HS-27A (cell line): ENCODE measurements at regions not wholly inside any gene's neighbourhood (a gene's known extent, or its start where the extent isn't known, plus 50 kb on each side); places are given as distances from the start of the nearest gene placed in this dataset.
"Not testable (repeated sequence)": the region's sequence is repeated elsewhere in the genome, so short reads cannot be mapped to it uniquely, and the experiment has no call there.

Experiments
- DNase-seq: peaks from one replicate; pipeline ENCODE4 v3.0.0-alpha.2; 2012; ENCODE audit warnings: low read depth, missing footprints

- DNase-seq = no peak
Measured at GRCh38 chr4:72875545-72875944, 194.0 kb downstream of the COX18 start.

- DNase-seq = no peak
Measured at GRCh38 chr4:72875138-72875537, 194.4 kb downstream of the COX18 start.

GRCh38 chr4:72864898-72865297 lies 204.6 kb downstream of the COX18 start:
- no peak for DNase-seq

- DNase-seq = not testable (repeated sequence)
Measured at GRCh38 chr4:72864277-72864676, 205.2 kb downstream of the COX18 start.

GRCh38 chr4:72860766-72861165 lies 208.8 kb downstream of the COX18 start:
- peak; percentile 7 for DNase-seq

- DNase-seq = peak; percentile 63
Measured at GRCh38 chr4:72858328-72858727, 211.2 kb downstream of the COX18 start.

GRCh38 chr4:72857787-72858186 lies 211.7 kb downstream of the COX18 start:
- no peak for DNase-seq

GRCh38 chr4:72857216-72857615 lies 212.3 kb downstream of the COX18 start:
- no peak for DNase-seq

GRCh38 chr4:72846280-72847111 lies 223.0 kb downstream of the COX18 start:
- DNase-seq = no peak

GRCh38 chr4:72843466-72843865 lies 226.1 kb downstream of the COX18 start:
- peak; percentile 9 for DNase-seq

- no peak for DNase-seq
Measured at GRCh38 chr4:72842323-72842722, 227.2 kb downstream of the COX18 start.

GRCh38 chr4:72840166-72840565 lies 229.3 kb downstream of the COX18 start:
- DNase-seq = not testable (repeated sequence)

- no peak for DNase-seq
Measured at GRCh38 chr4:72828864-72829263, 240.7 kb downstream of the COX18 start.

GRCh38 chr4:72827968-72828367 lies 241.5 kb downstream of the COX18 start:
- no peak for DNase-seq

GRCh38 chr4:72820107-72820506 lies 249.4 kb downstream of the COX18 start:
- no peak for DNase-seq

GRCh38 chr4:72817012-72817411 lies 248.0 kb upstream of the ADAMTS3 start:
- DNase-seq = peak; percentile 36

- no peak for DNase-seq
Measured at GRCh38 chr4:72814241-72814640, 245.2 kb upstream of the ADAMTS3 start.

GRCh38 chr4:72809208-72809607 lies 240.2 kb upstream of the ADAMTS3 start:
- DNase-seq = no peak

- no peak for DNase-seq
Measured at GRCh38 chr4:72805284-72805683, 236.3 kb upstream of the ADAMTS3 start.

GRCh38 chr4:72797486-72797885 lies 228.5 kb upstream of the ADAMTS3 start:
- DNase-seq = no peak

GRCh38 chr4:72791054-72791453 lies 222.0 kb upstream of the ADAMTS3 start:
- DNase-seq = no peak

- DNase-seq = no peak
Measured at GRCh38 chr4:72786401-72786990, 217.5 kb upstream of the ADAMTS3 start.

GRCh38 chr4:72779241-72779640 lies 210.2 kb upstream of the ADAMTS3 start:
- DNase-seq = no peak

GRCh38 chr4:72777436-72777835 lies 208.4 kb upstream of the ADAMTS3 start:
- no peak for DNase-seq
